H9 (cell line): ENCODE measurements at regions not wholly inside any gene's neighbourhood (a gene's known extent, or its start where the extent isn't known, plus 50 kb on each side); places are given as distances from the start of the nearest gene placed in this dataset.

Experiments used
- DNase-seq: peaks from one replicate; pipeline ENCODE4 v3.0.0-alpha.2; 2017
- H2AFZ ChIP-seq: one replicate; pipeline ENCODE4 v1.6.1; 2013; ENCODE audit warnings: mild to moderate bottlenecking, low read length, control low read depth, moderate library complexity
- H2AK5ac ChIP-seq: 2 replicates; pipeline ENCODE4 v1.6.1; 2013; ENCODE audit warnings: low read length, control low read depth, mixed read lengths; ENCODE audit not compliant: insufficient read length
- H2BK120ac ChIP-seq: one replicate; pipeline ENCODE4 v1.6.1; 2013; ENCODE audit warnings: low read depth, mild to moderate bottlenecking, low read length, control low read depth, inconsistent platforms; ENCODE audit not compliant: poor library complexity, severe bottlenecking
- H2BK12ac ChIP-seq: 2 replicates; pipeline ENCODE4 v1.6.1; 2013; ENCODE audit warnings: low read length, control low read depth, mixed read lengths, low read depth; ENCODE audit not compliant: insufficient read length
- H2BK15ac ChIP-seq: 2 replicates; pipeline ENCODE4 v1.6.1; 2013; ENCODE audit warnings: low read depth, low read length, control low read depth
- H2BK20ac ChIP-seq: one replicate; pipeline ENCODE4 v1.6.1; 2013; ENCODE audit warnings: low read depth, mild to moderate bottlenecking, low read length, control low read depth, inconsistent platforms; ENCODE audit not compliant: poor library complexity, severe bottlenecking
- H2BK5ac ChIP-seq: 2 replicates; pipeline ENCODE4 v1.6.1; 2013; ENCODE audit warnings: low read length, control low read depth, mixed read lengths; ENCODE audit not compliant: insufficient read length
- H3K14ac ChIP-seq: 2 replicates; pipeline ENCODE4 v1.6.1; 2013; ENCODE audit warnings: low read length, control low read depth; ENCODE audit not compliant: insufficient read depth
- H3K18ac ChIP-seq: 2 replicates; pipeline ENCODE4 v1.6.1; 2013; ENCODE audit warnings: low read depth, mild to moderate bottlenecking, mixed read lengths, low read length, control low read depth; ENCODE audit not compliant: insufficient read length
- H3K23ac ChIP-seq: 2 replicates; pipeline ENCODE4 v1.6.1; 2013; ENCODE audit warnings: low read length, control low read depth, mixed read lengths, low read depth; ENCODE audit not compliant: insufficient read length
- H3K23me2 ChIP-seq: 2 replicates; pipeline ENCODE4 v1.6.1; 2013; ENCODE audit warnings: low read depth, mild to moderate bottlenecking, mixed read lengths, low read length, control low read depth; ENCODE audit not compliant: insufficient read length, poor library complexity, severe bottlenecking
- H3K27ac ChIP-seq: 2 replicates; pipeline ENCODE4 v1.5.1; 2013; ENCODE audit warnings: low read length, control low read depth, mixed read lengths, low read depth; ENCODE audit not compliant: insufficient read length
- H3K27me3 ChIP-seq: 2 replicates; pipeline ENCODE4 v1.6.1; 2013; ENCODE audit warnings: low read length, control low read depth, inconsistent platforms; ENCODE audit not compliant: insufficient read depth
- H3K4ac ChIP-seq: 2 replicates; pipeline ENCODE4 v1.6.1; 2013; ENCODE audit warnings: low read depth, mild to moderate bottlenecking, control low read depth, inconsistent platforms, low read length, moderate library complexity
- H3K4me1 ChIP-seq: 2 replicates; pipeline ENCODE4 v1.6.1; 2013; ENCODE audit warnings: low read length, control low read depth, inconsistent platforms; ENCODE audit not compliant: insufficient read depth
- H3K4me2 ChIP-seq: 2 replicates; pipeline ENCODE4 v1.6.1; 2013; ENCODE audit warnings: low read length, control low read depth, mixed read lengths; ENCODE audit not compliant: insufficient read length, insufficient read depth
- H3K56ac ChIP-seq: 2 replicates; pipeline ENCODE4 v1.6.1; 2013; ENCODE audit warnings: low read depth, mild to moderate bottlenecking, mixed read lengths, low read length, control low read depth; ENCODE audit not compliant: insufficient read length
- H3K79me1 ChIP-seq: 2 replicates; pipeline ENCODE4 v1.6.1; 2013; ENCODE audit warnings: low read depth, mild to moderate bottlenecking, moderate library complexity, low read length, control low read depth, inconsistent platforms; ENCODE audit not compliant: insufficient read depth, poor library complexity, severe bottlenecking
- H3K79me2 ChIP-seq: 2 replicates; pipeline ENCODE4 v1.6.1; 2013; ENCODE audit warnings: low read length, control low read depth, inconsistent platforms; ENCODE audit not compliant: insufficient read depth
- H3K9ac ChIP-seq: 2 replicates; pipeline ENCODE4 v1.6.1; 2013; ENCODE audit warnings: low read length, control low read depth, mixed read lengths; ENCODE audit not compliant: insufficient read length; ENCODE audit errors: extremely low read depth
- H3K9me3 ChIP-seq: one replicate; pipeline ENCODE4 v1.6.1; 2013; ENCODE audit warnings: low read depth, low read length, inconsistent platforms; ENCODE audit not compliant: control insufficient read depth
- H3T11ph ChIP-seq: one replicate; pipeline ENCODE4 v1.6.1; 2013; ENCODE audit warnings: mild to moderate bottlenecking, low read length, control low read depth, inconsistent platforms
- H4K20me1 ChIP-seq: one replicate; pipeline ENCODE4 v1.6.1; 2013; ENCODE audit not compliant: control insufficient read depth, insufficient read length, insufficient read depth
- H4K5ac ChIP-seq: 2 replicates; pipeline ENCODE4 v1.6.1; 2013; ENCODE audit warnings: low read depth, mild to moderate bottlenecking, mixed read lengths, low read length, control low read depth; ENCODE audit not compliant: insufficient read length
- H4K8ac ChIP-seq: replicated peaks from 2 replicates; pipeline ENCODE4 v1.6.1; 2013; ENCODE audit warnings: low read length, control low read depth, mixed read lengths, low read depth; ENCODE audit not compliant: insufficient read length
- H4K91ac ChIP-seq: 2 replicates; pipeline ENCODE4 v1.6.1; 2013; ENCODE audit warnings: low read depth, mild to moderate bottlenecking, moderate library complexity, mixed read lengths, low read length, control low read depth; ENCODE audit not compliant: insufficient read length
- H3K27ac Mint-ChIP-seq, 3 experiments: 2 replicates in 2 of 3; 3 replicates in 1 of 3; pipeline ENCODE4 v1.8.0; 2020 to 2021; ENCODE audit warnings: mixed read lengths in 3 of 3, mild to moderate bottlenecking in 1 of 3, moderate library complexity in 1 of 3
- H3K27me3 Mint-ChIP-seq: 2 replicates; pipeline ENCODE4 v1.8.0; 2021; ENCODE audit warnings: low read depth, mild to moderate bottlenecking, moderate library complexity, mixed read lengths
- H3K36me3 Mint-ChIP-seq, 3 experiments: 2 replicates in 2 of 3; 3 replicates in 1 of 3; pipeline ENCODE4 v1.8.0; 2020 to 2021; ENCODE audit warnings: low read depth in 3 of 3, mixed read lengths in 3 of 3; ENCODE audit not compliant: insufficient read depth in 1 of 3
- H3K4me1 Mint-ChIP-seq, 2 experiments: 2 replicates each; pipeline ENCODE4 v1.8.0; 2020; ENCODE audit warnings: mixed read lengths in 2 of 2
- H3K4me3 Mint-ChIP-seq, 2 experiments: 2 replicates in 1 of 2; 3 replicates in 1 of 2; pipeline ENCODE4 v1.8.0; 2020 to 2021; ENCODE audit warnings: mild to moderate bottlenecking in 2 of 2, mixed read lengths in 2 of 2, moderate library complexity in 1 of 2
- H3K9me3 Mint-ChIP-seq, 2 experiments: 2 replicates in 1 of 2; 3 replicates in 1 of 2; pipeline ENCODE4 v1.8.0; 2020; ENCODE audit warnings: mild to moderate bottlenecking in 2 of 2, mixed read lengths in 2 of 2, moderate library complexity in 1 of 2
- WGBS: extraction: QIAGEN DNeasy Blood & Tissue Kit; methylation state at CpG from one replicate; pipeline ENCODE4 v1.1.7; 2013; ENCODE audit warnings: missing lambda C conversion rate, low lambda C conversion rate, mixed read lengths; ENCODE audit not compliant: insufficient read length; ENCODE audit errors: extremely low coverage; 5-methylcytosine and 5-hydroxymethylcytosine counted together
- TF ChIP-seq, protein P1 (sequence below): fragments of 200-600 bp; sonication (generic); conservative IDR thresholded peaks from 3 replicates; pipeline ENCODE4 v1.8.0; 2021; ENCODE audit warnings: antibody characterized with exemption, mild to moderate bottlenecking

DNA sequence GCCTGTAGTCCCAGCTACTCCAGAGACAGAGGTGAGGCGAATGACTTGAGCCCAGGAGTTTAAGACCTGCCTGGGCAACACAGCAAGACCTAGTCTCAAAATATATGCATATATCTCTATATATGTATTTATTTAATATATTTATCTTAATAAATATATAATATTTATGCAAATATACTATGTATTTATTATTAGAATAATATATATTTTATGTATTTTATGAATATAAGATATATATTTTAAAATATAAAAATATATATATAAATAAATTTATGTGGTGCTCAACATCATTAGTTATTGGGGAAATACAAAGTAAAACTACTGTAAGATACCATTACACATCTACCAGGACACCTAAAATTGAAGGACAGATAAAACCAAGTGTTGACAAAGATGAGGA is 58.1 kb upstream of the IPO5 start:
- Histone ChIP-seq H3K27me3 (no peaks in the 10 kb centered on the region), H2BK120ac (no peak overlapping the region), H2BK12ac (no peak overlapping the region), H3K79me2 (no peaks in the 10 kb centered on the region), H2AFZ (no peak overlapping the region), H2BK5ac (no peak overlapping the region), H3K79me1 (no peaks in the 10 kb centered on the region), H3K14ac (no peak overlapping the region), H4K91ac (no peak overlapping the region), H3K9me3 (no peaks in the 10 kb centered on the region), H2BK20ac (no peak overlapping the region), H3K4me2 (no peak overlapping the region), H3K9ac (no peak overlapping the region), H3K56ac (no peak overlapping the region), H3K18ac (no peak overlapping the region), H2AK5ac (no peak overlapping the region), H3K23me2 (no peaks in the 10 kb centered on the region), H4K8ac (no peak overlapping the region), H3K23ac (no peak overlapping the region), H3K4me1 (no peaks in the 10 kb centered on the region), H4K5ac (no peak overlapping the region), H3T11ph (no peak overlapping the region), H4K20me1 (no peaks in the 10 kb centered on the region), H3K27ac (no peak overlapping the region), H2BK15ac (no peak overlapping the region), H3K4ac (no peak overlapping the region)
- TF ChIP-seq, protein P1, sequence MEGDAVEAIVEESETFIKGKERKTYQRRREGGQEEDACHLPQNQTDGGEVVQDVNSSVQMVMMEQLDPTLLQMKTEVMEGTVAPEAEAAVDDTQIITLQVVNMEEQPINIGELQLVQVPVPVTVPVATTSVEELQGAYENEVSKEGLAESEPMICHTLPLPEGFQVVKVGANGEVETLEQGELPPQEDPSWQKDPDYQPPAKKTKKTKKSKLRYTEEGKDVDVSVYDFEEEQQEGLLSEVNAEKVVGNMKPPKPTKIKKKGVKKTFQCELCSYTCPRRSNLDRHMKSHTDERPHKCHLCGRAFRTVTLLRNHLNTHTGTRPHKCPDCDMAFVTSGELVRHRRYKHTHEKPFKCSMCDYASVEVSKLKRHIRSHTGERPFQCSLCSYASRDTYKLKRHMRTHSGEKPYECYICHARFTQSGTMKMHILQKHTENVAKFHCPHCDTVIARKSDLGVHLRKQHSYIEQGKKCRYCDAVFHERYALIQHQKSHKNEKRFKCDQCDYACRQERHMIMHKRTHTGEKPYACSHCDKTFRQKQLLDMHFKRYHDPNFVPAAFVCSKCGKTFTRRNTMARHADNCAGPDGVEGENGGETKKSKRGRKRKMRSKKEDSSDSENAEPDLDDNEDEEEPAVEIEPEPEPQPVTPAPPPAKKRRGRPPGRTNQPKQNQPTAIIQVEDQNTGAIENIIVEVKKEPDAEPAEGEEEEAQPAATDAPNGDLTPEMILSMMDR, result no peak
- no peak for DNase-seq
- H3K4me3 Mint-ChIP-seq, result no peak overlapping the region
- H3K9me3 Mint-ChIP-seq, result peaks cover 10 to 15% of the 10 kb centered on the region in 2 experiments
- no peaks in the 10 kb centered on the region; the same call in 1 of the 2 replicates for H3K27me3 Mint-ChIP-seq
- H3K36me3 Mint-ChIP-seq, result peaks cover 0 to 7% (median 0%) of the 10 kb centered on the region in 3 experiments; a peak in 2 of 7 replicates
- H3K4me1 Mint-ChIP-seq, result no peaks in the 10 kb centered on the region
- H3K27ac Mint-ChIP-seq, result no peak overlapping the region
- no CpG with 5 or more reads among the region's 1 CpG for WGBS
